22Rv1 (cell line): ENCODE measurements at regions not wholly inside any gene's neighbourhood (a gene's known extent, or its start where the extent isn't known, plus 50 kb on each side); places are given as distances from the start of the nearest gene placed in this dataset.

Source experiments
- CTCF ChIP-seq: fragments of 450-650 bp; IDR thresholded peaks from 2 replicates; pipeline ENCODE4 v1.5.1; 2017; ENCODE audit warnings: mild to moderate bottlenecking
- ZFX ChIP-seq: fragments of 450-650 bp; IDR thresholded peaks from 2 replicates; pipeline ENCODE4 v1.6.1; 2017; ENCODE audit warnings: antibody characterized with exemption, borderline replicate concordance

GRCh38 chr11:129751511-129751910 lies 64.1 kb upstream of the TMEM45B start:
- TF ChIP-seq ZFX (no peak), CTCF (no peak)
